SK-N-MC (cell line): ENCODE measurements at regions not wholly inside any gene's neighbourhood (a gene's known extent, or its start where the extent isn't known, plus 50 kb on each side); places are given as distances from the start of the nearest gene placed in this dataset.

ENCODE experiments used
- EZH2 ChIP-seq: fragments of 200-600 bp; sonication (generic); IDR thresholded peaks from one replicate; pipeline ENCODE4 v1.6.1; 2017; ENCODE audit warnings: antibody characterized with exemption
- FOXP2 ChIP-seq: optimal IDR thresholded peaks from 2 replicates; pipeline ENCODE3; 2011; ENCODE audit warnings: mild to moderate bottlenecking, moderate library complexity; ENCODE audit not compliant: insufficient read depth; ENCODE audit errors: extremely low read length, control extremely low read depth
- POLR2AphosphoS5 ChIP-seq: IDR thresholded peaks from 2 replicates; pipeline ENCODE4 v1.6.1; 2012; ENCODE audit warnings: mild to moderate bottlenecking, low read depth, low read length, borderline replicate concordance

DNA sequence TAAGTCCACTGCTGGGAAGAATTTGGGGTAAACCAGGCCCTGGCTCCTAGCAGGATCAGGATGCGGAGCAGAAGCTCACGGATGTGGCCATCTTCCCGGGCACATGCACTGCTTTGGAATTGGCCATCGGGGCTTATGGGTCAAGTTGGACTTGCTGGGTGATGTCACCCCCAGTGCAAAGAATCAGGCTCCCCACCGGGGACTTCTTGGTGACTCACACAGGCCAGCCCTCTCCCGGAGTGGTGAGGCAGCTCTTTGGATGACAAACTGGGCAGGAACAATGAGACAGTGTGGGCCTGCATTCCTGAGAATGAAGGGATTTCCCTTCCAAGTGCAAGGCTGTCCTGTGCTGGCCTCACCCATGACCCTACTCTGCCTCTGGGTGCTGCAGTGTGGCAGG, 128.8 kb upstream of the ANO1 start:
- no peak for TF ChIP-seq POLR2AphosphoS5
- no peak for TF ChIP-seq EZH2
- no peak for TF ChIP-seq FOXP2
